ENCODE measurements at regions not wholly inside any gene's neighbourhood (a gene's known extent, or its start where the extent isn't known, plus 50 kb on each side); places are given as distances from the start of the nearest gene placed in this dataset.
"Not testable (repeated sequence)": the region's sequence is repeated elsewhere in the genome, so short reads cannot be mapped to it uniquely, and the experiment has no call there.

DNA sequence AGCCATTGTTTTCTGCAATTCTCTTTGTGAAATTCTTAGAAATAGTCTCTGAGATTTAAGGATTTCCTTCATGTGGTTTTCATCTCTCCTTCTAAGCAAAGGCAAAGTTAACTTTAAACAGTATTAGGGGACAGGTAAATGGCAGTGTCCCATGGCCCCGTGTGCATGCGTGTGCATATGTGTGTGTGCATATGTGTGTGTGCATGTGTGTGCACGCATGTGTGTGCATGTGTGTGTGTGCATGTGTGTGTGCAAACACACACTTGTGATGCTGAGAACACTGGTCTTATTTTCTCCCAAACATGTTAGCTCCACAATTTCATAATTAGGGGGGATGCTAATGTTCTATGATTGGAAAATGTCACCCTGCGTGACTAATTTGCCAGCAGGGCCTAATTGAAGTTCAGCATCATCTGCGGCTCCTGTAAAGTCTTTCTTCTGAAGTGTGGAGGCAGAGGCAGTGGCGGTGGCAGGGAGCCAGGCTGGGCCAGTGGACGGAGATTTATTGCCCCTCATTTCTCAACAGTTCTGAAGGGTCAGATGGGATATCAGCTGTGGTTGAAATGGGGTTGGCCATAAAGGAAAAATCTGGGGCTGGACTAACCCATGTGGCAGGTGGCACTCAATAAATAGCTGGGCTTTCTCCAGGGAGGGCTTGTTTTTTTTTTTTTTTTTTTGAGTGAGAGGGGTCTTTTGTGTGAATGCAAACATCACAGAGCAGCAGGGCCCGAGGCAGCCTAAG lies 289.3 kb upstream of the PODXL start:
- H3K36me3 ChIP-seq, result no peaks in the 10 kb centered on the region
- no peak overlapping the region for H3K9ac ChIP-seq
- no peak for TF ChIP-seq Cebpa-rat (IDR thresholded peaks at IDR 0.05)
- H3K4me2 ChIP-seq, result no peak overlapping the region
- H3K4me1 ChIP-seq, result no peaks in the 10 kb centered on the region
- H3K27me3 ChIP-seq, result no peaks in the 10 kb centered on the region
- no peak overlapping the region for H3K27ac ChIP-seq
- no peak overlapping the region for H3K4me3 ChIP-seq
- no peaks in the 10 kb centered on the region for H4K20me1 ChIP-seq
- H3K9me3 ChIP-seq, result no peaks in the 10 kb centered on the region

DNA sequence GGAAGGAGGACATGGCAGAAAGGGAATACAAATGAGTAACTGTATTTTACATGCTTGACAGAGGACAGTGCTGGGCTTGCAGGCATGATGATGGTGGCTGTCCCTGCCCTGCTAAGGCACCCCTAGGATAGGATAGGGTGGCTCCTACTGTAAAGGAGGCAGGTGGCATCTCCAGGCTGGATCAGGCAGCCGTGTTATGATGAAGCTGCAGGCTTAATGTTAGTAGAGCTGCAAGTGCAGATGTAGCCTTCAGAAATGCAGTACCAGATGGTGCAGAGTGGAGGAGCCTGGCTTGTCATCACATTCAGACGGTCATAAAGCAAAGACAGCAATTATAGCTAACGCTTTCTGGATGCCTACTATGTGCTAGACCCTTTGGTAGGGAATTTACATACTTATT lies 287.9 kb upstream of the PODXL start:
- Histone ChIP-seq H3K27ac (no peak overlapping the region), H3K36me3 (no peaks in the 10 kb centered on the region), H3K4me3 (no peak overlapping the region), H3K4me2 (no peak overlapping the region), H3K9ac (no peak overlapping the region), H3K4me1 (no peaks in the 10 kb centered on the region), H3K9me3 (no peaks in the 10 kb centered on the region), H3K27me3 (no peaks in the 10 kb centered on the region), H4K20me1 (no peaks in the 10 kb centered on the region)
- TF ChIP-seq Cebpa-rat (IDR thresholded peaks at IDR 0.05), result no peak

DNA sequence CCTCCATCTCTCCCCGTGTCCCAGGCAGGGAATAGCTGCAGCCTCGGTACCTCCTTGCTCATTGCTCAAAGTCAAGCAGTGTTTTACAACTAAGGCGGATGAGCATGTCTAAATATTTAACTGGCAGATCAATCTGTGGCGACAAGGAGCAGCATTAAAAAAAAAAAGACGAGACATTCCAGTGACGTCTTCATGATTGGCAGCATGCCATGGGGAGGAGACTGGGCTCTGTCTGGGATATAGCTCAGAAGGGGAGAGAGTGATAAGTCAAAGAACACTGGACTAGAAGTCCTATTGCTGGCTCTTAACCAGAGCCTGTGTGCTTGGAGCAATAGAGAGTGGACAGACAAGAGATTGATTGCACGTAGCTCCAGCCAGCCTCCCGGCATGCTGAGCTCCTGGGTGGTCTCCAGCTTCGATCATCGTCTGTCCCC lies 287.5 kb upstream of the PODXL start:
- H3K4me2 ChIP-seq, result no peak overlapping the region

DNA sequence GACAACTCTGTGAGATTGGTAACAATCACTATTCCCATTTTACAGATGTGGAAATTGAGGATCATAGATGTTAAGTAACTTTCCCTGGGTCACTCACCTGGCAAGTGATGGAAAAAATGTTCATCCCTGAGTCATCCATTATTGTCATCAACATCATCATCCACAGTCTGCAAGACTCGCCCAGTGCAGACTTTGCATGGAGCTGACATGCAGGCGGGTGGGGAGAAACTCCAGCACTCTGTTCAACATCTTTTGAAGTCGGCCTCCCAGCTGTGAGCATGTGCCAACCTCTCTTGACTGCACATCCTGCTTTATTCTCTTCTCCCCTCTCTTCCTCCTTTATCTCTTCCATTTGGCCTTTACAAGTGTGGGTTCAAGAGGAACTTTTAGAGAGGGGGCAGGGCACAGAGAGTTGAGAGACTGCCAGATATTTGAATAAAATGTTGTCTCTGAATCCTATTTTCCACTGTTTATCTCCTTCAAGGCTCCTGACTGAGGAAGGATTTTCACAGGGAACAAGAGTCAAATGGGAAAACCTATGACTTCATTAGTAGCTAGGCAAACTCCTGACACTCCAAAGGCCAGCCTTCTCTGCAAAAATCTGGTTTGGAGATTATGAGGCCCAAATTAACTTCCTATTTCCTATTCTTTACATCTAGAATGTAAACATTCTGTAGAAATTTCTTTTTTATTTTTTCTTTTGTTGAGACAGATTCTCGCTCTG lies 283.7 kb upstream of the PODXL start:
- no peak overlapping the region for H3K9ac ChIP-seq
- H3K9me3 ChIP-seq, result no peaks in the 10 kb centered on the region
- no peak overlapping the region for H3K4me3 ChIP-seq
- H3K36me3 ChIP-seq, result no peaks in the 10 kb centered on the region
- no peak overlapping the region for H3K27ac ChIP-seq
- no peak overlapping the region for H3K4me2 ChIP-seq
- TF ChIP-seq Cebpa-rat (IDR thresholded peaks at IDR 0.05), result no peak
- no peaks in the 10 kb centered on the region for H3K27me3 ChIP-seq
- H3K4me1 ChIP-seq, result no peaks in the 10 kb centered on the region
- no peaks in the 10 kb centered on the region for H4K20me1 ChIP-seq

More for the DNA sequence above, 287.5 kb upstream of the PODXL start:
- no peaks in the 10 kb centered on the region for H3K9me3 ChIP-seq
- no peaks in the 10 kb centered on the region for H4K20me1 ChIP-seq
- no peak overlapping the region for H3K9ac ChIP-seq
- no peak for TF ChIP-seq Cebpa-rat (IDR thresholded peaks at IDR 0.05)
- H3K4me1 ChIP-seq, result no peaks in the 10 kb centered on the region
- H3K4me3 ChIP-seq, result no peak overlapping the region
- H3K27ac ChIP-seq, result no peak overlapping the region
- H3K36me3 ChIP-seq, result no peaks in the 10 kb centered on the region
- no peaks in the 10 kb centered on the region for H3K27me3 ChIP-seq

DNA sequence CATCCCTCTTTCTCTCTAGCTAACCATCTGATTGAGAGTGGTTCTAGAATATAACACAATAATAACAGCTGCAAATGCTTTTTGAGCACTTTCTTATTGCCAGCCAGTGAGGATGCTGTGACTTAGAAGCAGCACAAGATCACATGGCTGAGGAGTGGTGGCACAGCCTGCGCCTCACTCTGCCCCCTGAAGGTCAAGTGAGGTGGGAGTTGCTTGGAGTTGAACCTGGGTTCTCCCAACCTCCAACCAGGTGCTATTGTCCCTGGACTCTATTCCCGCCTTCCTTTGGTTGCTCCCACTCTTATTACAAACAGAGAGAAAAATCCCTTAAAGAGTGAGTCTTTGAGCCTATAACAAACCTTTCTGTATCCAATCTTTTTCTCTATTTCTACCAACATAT lies 280.3 kb upstream of the PODXL start:
- Histone ChIP-seq H3K9ac (no peak overlapping the region), H3K4me3 (no peak overlapping the region), H4K20me1 (no peaks in the 10 kb centered on the region), H3K27me3 (no peaks in the 10 kb centered on the region), H3K4me1 (no peaks in the 10 kb centered on the region), H3K4me2 (no peak overlapping the region), H3K27ac (no peak overlapping the region), H3K9me3 (no peaks in the 10 kb centered on the region), H3K36me3 (no peaks in the 10 kb centered on the region)
- no peak for TF ChIP-seq Cebpa-rat (IDR thresholded peaks at IDR 0.05)

DNA sequence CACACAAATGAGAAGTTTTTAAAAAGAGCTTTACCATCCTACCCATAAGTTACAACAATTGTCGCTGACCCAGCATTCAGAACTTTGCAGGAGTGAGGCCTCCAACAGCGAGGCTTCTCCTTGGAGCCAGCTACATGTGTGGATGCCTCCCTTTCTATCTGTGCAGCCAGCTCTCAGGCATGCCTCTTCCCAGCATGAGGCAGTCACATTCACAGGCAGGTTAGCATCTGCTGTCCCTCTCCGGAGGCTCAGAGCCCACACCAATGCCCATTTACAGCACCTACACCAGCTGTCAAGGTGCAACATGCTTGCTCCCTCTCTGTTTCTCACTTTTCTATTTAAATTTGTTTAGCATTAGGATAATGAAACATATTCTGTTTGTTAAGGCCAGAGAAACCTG lies 278.7 kb upstream of the PODXL start:
- Histone ChIP-seq H3K4me3 (no peak overlapping the region), H3K4me1 (no peaks in the 10 kb centered on the region), H3K27me3 (no peaks in the 10 kb centered on the region), H4K20me1 (no peaks in the 10 kb centered on the region), H3K4me2 (no peak overlapping the region), H3K9me3 (no peaks in the 10 kb centered on the region), H3K36me3 (no peaks in the 10 kb centered on the region), H3K27ac (no peak overlapping the region), H3K9ac (no peak overlapping the region)
- TF ChIP-seq Cebpa-rat (IDR thresholded peaks at IDR 0.05), result no peak

DNA sequence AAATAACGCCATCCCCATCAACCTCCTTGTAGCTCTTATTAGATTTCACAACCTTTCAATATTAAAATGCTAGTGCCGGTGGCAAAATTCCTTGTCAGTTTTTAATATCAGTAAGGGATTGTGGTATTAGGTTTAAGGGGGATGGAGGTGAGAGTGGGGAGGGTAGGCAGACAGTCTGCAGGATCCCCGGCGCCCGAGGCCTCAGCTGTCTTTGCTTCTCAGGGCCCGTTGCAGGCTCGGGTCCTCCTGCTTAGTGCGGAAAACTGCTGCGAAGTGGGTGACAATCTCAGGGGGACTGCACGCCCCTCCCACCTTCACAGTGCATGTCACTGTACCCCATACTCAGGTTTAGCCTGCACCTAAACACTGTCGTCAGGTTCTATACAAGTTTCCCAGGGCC lies 274.3 kb upstream of the PODXL start:
- no peaks in the 10 kb centered on the region for H3K36me3 ChIP-seq
- H4K20me1 ChIP-seq, result no peaks in the 10 kb centered on the region
- no peak for TF ChIP-seq Cebpa-rat (IDR thresholded peaks at IDR 0.05)
- H3K9me3 ChIP-seq, result no peaks in the 10 kb centered on the region; the same call in 1 of the 2 replicates
- H3K27ac ChIP-seq, result no peak overlapping the region
- H3K27me3 ChIP-seq, result no peaks in the 10 kb centered on the region
- H3K4me3 ChIP-seq, result no peak overlapping the region
- H3K9ac ChIP-seq, result no peak overlapping the region
- no peaks in the 10 kb centered on the region for H3K4me1 ChIP-seq
- no peak overlapping the region for H3K4me2 ChIP-seq

DNA sequence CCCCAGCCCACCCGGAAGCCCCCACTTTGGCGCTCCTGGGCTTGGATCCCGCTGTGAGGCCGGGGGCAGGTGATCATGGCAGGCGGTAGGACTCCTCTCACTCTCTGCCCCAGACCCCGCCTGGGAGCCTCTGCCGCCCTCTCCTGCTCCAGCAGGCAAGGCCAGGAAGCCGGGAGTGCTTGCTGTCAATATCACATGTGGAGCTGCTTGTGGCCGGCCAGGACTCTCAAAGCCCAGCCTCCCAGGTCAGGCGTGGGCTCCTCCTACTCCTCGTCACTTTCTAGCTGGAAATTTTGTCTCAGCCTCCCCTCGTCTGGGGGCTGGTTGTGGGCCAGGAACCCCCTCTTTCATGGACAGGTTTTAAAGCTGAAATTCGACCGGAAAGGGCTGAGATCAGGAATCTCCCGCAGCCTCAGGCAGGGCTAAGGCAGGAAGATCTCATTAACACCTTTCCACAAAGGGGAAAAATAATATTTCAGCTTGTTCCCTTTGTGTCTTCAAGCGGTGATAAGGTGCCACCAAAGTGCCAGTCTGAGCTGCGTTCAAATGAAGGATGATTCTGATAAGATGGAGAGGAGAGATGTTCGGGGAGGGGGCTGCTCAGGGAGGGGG lies 273.6 kb upstream of the PODXL start:
- no peaks in the 10 kb centered on the region for H3K36me3 ChIP-seq
- H3K4me3 ChIP-seq, result no peak overlapping the region
- no peak overlapping the region for H3K9ac ChIP-seq
- no peaks in the 10 kb centered on the region for H4K20me1 ChIP-seq
- H3K4me1 ChIP-seq, result no peaks in the 10 kb centered on the region
- H3K4me2 ChIP-seq, result no peak overlapping the region
- no peak overlapping the region for H3K27ac ChIP-seq
- TF ChIP-seq Cebpa-rat (IDR thresholded peaks at IDR 0.05), result no peak
- H3K27me3 ChIP-seq, result no peaks in the 10 kb centered on the region
- no peaks in the 10 kb centered on the region; the same call in 1 of the 2 replicates for H3K9me3 ChIP-seq

DNA sequence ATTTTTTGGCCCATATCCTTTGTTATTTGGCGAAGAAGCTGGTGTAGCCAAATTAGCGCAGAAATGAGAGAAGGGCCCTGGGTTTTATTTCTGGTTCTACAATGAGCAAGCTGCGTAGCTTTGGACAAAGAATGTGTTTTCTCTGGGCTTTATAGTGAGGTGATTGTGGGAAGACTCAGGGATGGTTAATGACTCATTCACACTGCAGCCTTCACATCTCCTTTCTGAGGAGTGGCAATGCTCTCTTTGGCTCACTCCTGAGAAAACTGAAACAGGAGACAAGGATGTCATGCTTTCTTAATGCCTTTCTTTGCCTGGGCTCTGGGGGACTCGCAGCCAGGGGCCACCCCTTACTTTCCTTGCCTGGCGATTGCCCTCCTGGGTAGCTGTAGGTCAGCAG lies 271.0 kb upstream of the PODXL start:
- TF ChIP-seq Cebpa-rat (IDR thresholded peaks at IDR 0.05), result no peak
- Histone ChIP-seq H3K4me1 (no peaks in the 10 kb centered on the region), H3K4me3 (no peak overlapping the region), H3K36me3 (no peaks in the 10 kb centered on the region), H3K9ac (no peak overlapping the region), H3K4me2 (no peak overlapping the region), H4K20me1 (no peaks in the 10 kb centered on the region), H3K27me3 (no peaks in the 10 kb centered on the region), H3K27ac (no peak overlapping the region), H3K9me3 (no peaks in the 10 kb centered on the region; the same call in 1 of the 2 replicates)

DNA sequence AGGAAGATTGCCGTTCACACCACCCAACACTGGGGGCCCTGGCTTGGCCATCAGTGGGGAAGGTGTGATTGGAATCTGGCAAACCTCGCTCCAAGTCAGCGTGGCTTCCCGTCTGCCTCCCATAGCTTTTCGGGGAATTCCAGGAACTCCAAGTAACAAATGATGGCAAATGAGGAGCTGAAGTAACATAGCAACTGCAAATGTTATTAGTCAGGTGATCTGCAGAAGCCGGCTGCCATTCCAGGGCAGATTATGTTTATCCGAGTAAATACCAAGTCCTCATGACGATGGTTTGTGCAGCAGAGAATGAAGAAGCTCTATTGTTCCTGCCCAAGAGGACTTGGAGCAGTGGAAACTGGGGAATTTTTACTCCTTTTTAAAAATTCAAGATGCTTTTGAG lies 270.5 kb upstream of the PODXL start:
- Histone ChIP-seq H3K4me2 (no peak overlapping the region), H4K20me1 (no peaks in the 10 kb centered on the region), H3K4me1 (no peaks in the 10 kb centered on the region), H3K9me3 (no peaks in the 10 kb centered on the region; the same call in 1 of the 2 replicates), H3K27ac (no peak overlapping the region), H3K27me3 (no peaks in the 10 kb centered on the region), H3K4me3 (no peak overlapping the region), H3K9ac (no peak overlapping the region), H3K36me3 (no peaks in the 10 kb centered on the region)
- no peak for TF ChIP-seq Cebpa-rat (IDR thresholded peaks at IDR 0.05)

DNA sequence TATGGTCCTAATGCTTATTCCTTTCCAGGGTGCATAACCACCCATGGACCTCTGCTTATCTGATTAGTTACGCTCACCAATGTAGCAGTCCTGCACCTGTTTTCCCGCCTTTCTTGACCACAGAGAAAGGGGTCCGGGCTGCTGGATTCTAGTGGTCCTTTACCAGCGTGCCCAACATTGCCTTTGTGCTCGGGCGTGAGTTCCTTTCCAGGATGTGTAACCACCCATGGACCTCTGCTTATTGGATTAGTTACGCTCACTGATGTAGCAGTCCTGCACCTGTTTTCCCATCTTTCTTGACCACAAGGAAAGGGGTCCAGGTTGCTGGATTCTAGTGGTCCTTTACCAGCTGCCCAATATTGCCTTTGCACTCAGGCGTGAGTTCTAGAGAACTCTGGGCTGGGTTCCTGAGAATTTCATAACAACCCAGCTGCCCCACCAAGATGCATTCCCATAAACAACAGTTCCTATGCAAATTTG lies 267.6 kb upstream of the PODXL start:
- H3K4me3 ChIP-seq, H3K27me3 ChIP-seq, H3K9me3 ChIP-seq, H3K4me1 ChIP-seq, H3K36me3 ChIP-seq, H3K27ac ChIP-seq, H3K4me2 ChIP-seq, H3K9ac ChIP-seq, H4K20me1 ChIP-seq: not testable (repeated sequence)

Measured in BLaER1 (cell line).